ENCODE measurements at regions not wholly inside any gene's neighbourhood (a gene's known extent, or its start where the extent isn't known, plus 50 kb on each side); places are given as distances from the start of the nearest gene placed in this dataset.

- TF ChIP-seq CTCF (IDR thresholded peaks at IDR 0.05; ENCODE audit: low read depth, low read length), result no peak
- Histone ChIP-seq H3K27me3 (no peaks in the 10 kb centered on the region), H3K36me3 (no peaks in the 10 kb centered on the region), H3K4me1 (ENCODE audit: low read depth) (no peaks in the 10 kb centered on the region), H3K27ac (no peak overlapping the region), H3K4me3 (no peak overlapping the region), H3K9me3 (ENCODE audit: low read depth) (no peaks in the 10 kb centered on the region)
- DNase-seq (ENCODE audit: low read depth in 1 of 2, low spot score in 1 of 2), result no peak
Observed at GRCh38 chrX:96569034-96569433, 115.6 kb upstream of the DIAPH2 start.

- no peak for DNase-seq (ENCODE audit: low read depth in 1 of 2, low spot score in 1 of 2)
- Histone ChIP-seq H3K27me3 (no peaks in the 10 kb centered on the region), H3K36me3 (no peaks in the 10 kb centered on the region), H3K4me3 (no peak overlapping the region), H3K9me3 (ENCODE audit: low read depth) (no peaks in the 10 kb centered on the region), H3K4me1 (ENCODE audit: low read depth) (no peaks in the 10 kb centered on the region), H3K27ac (no peak overlapping the region)
- no peak for TF ChIP-seq CTCF (IDR thresholded peaks at IDR 0.05; ENCODE audit: low read depth, low read length)
Observed at GRCh38 chrX:96575011-96575410, 109.6 kb upstream of the DIAPH2 start.

- H3K27ac ChIP-seq, result no peak overlapping the region
- TF ChIP-seq CTCF (IDR thresholded peaks at IDR 0.05; ENCODE audit: low read depth, low read length), result no peak
- no peaks in the 10 kb centered on the region for H3K36me3 ChIP-seq
- H3K4me1 ChIP-seq (ENCODE audit: low read depth), result no peaks in the 10 kb centered on the region
- H3K4me3 ChIP-seq, result no peak overlapping the region
- DNase-seq (ENCODE audit: low read depth in 1 of 2, low spot score in 1 of 2), result no peak
- H3K9me3 ChIP-seq (ENCODE audit: low read depth), result no peaks in the 10 kb centered on the region
- no peaks in the 10 kb centered on the region for H3K27me3 ChIP-seq
Observed at GRCh38 chrX:96576368-96576767, 108.3 kb upstream of the DIAPH2 start.

GRCh38 chrX:96578781-96579180, 105.9 kb upstream of the DIAPH2 start:
- no peaks in the 10 kb centered on the region for H3K9me3 ChIP-seq (ENCODE audit: low read depth)
- H3K4me1 ChIP-seq (ENCODE audit: low read depth), result no peaks in the 10 kb centered on the region
- H3K36me3 ChIP-seq, result no peaks in the 10 kb centered on the region
- TF ChIP-seq CTCF (IDR thresholded peaks at IDR 0.05; ENCODE audit: low read depth, low read length), result no peak
- no peak overlapping the region for H3K27ac ChIP-seq
- no peak for DNase-seq (ENCODE audit: low read depth in 1 of 2, low spot score in 1 of 2)
- H3K4me3 ChIP-seq, result no peak overlapping the region
- H3K27me3 ChIP-seq, result no peaks in the 10 kb centered on the region

- Histone ChIP-seq H3K4me3 (no peak overlapping the region), H3K4me1 (ENCODE audit: low read depth) (no peaks in the 10 kb centered on the region), H3K36me3 (no peaks in the 10 kb centered on the region), H3K27me3 (no peaks in the 10 kb centered on the region), H3K27ac (no peak overlapping the region), H3K9me3 (ENCODE audit: low read depth) (no peaks in the 10 kb centered on the region)
- DNase-seq (ENCODE audit: low read depth in 1 of 2, low spot score in 1 of 2), result no peak
- TF ChIP-seq CTCF (IDR thresholded peaks at IDR 0.05; ENCODE audit: low read depth, low read length), result no peak
Observed at GRCh38 chrX:96579252-96579651, 105.4 kb upstream of the DIAPH2 start.

- Histone ChIP-seq H3K9me3 (ENCODE audit: low read depth) (no peaks in the 10 kb centered on the region), H3K4me1 (ENCODE audit: low read depth) (no peaks in the 10 kb centered on the region), H3K36me3 (no peaks in the 10 kb centered on the region), H3K27me3 (no peaks in the 10 kb centered on the region), H3K27ac (no peak overlapping the region), H3K4me3 (no peak overlapping the region)
- TF ChIP-seq CTCF (IDR thresholded peaks at IDR 0.05; ENCODE audit: low read depth, low read length), result no peak
- DNase-seq (ENCODE audit: low read depth in 1 of 2, low spot score in 1 of 2), result no peak
Observed at GRCh38 chrX:96590403-96590802, 94.2 kb upstream of the DIAPH2 start.
